Stimulated activated CD4-positive, alpha-beta T cell treated with anti-CD3 and anti-CD28 coated beads, Interleukin-12 subunit alpha, Interleukin-12 subunit beta, amount 100 ng/mL, for 48 hours (primary cell): ENCODE measurements at regions not wholly inside any gene's neighbourhood (a gene's known extent, or its start where the extent isn't known, plus 50 kb on each side); places are given as distances from the start of the nearest gene placed in this dataset.
"Not testable (repeated sequence)": the region's sequence is repeated elsewhere in the genome, so short reads cannot be mapped to it uniquely, and the experiment has no call there.

Experiments
- DNase-seq, 3 donors: peaks; one replicate each; pipeline ENCODE4 v3.0.0-alpha.2; 2020; ENCODE audit warnings: low read depth in 2 of 3, low spot score in 1 of 3

GRCh38 chr12:9340422-9341259, 132.4 kb upstream of the PZP start:
- no peak for DNase-seq

- DNase-seq: no peak
These were observed 129.5 kb upstream of the PZP start for GRCh38 chr12:9337656-9338055.

GRCh38 chr12:9336375-9337011, 128.3 kb upstream of the PZP start:
- not testable (repeated sequence) for DNase-seq

GRCh38 chr12:9335867-9336266, 127.7 kb upstream of the PZP start:
- no peak for DNase-seq

GRCh38 chr12:9334964-9335363, 126.8 kb upstream of the PZP start:
- no peak for DNase-seq

DNA sequence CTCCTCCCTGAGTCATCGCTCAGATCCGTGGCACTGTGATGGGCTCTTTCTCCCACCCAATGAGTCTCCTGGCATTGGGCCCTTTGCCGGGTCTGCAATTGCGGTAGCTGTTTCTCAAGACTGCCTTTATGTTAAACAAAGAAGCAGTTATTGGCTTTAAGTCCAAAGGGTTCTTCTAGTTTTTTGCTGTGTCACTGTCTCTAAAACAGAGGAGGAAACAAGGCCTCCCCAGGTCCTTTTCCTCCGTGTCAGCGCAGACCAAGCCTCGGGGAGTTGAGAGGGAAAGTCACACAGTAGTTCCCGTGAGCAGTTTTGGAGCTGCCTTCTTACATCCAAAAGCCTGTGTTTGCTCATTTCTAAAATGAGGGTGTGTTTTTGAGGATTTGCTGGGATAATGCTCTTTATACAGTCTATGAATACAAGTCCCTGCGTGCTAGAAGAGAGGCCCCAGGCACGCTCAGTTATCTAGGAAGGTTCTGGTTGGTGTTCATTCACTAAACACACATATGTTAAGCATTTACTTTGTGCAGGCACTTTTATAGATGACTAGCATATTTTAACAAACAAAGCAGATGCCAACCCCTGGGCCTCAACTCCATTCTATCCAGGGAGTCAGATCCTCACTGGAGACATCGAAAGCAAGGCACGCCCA, 126.0 kb upstream of the PZP start:
- no peak for DNase-seq

DNA sequence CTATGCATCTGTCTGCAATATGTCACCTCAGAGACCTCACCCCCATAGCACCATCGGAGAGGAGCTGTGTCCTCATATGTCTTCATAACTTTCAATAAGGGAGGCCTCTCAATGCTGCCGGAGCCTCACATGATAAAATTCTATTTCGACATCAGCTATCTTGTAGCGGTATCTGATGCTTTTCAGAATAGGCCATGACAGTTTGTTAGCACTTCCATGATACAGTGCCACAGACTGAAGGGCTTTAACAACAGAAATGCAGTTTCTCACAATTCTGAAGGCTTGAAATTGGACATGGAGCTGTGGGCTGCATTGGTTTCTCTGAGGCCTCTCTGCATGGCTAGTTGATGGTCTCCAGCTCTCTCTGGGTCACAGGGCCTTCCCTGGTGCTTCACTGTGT, 125.0 kb upstream of the PZP start:
- DNase-seq: no peak

GRCh38 chr12:9332564-9332963, 124.4 kb upstream of the PZP start:
- DNase-seq: no peak

DNA sequence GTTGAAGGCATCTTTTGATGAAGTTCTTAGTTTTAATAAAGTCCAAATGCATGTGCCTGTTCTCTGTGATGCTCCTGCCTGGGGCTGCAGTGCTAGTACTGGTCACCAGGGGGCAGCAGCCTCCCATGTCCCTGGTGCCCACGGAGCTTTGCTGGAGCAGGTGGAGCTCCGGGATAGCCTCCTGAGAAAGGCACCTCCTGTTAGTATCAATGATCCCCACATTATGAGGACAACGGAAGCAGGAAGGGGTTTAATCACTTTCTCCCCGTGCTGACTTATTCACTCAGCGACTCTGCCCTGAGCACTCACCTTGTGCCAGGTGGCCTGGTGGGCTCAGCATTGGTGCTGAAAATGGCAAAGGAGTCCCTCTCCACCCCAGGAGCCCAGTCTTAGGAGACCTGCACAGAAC, 123.0 kb upstream of the PZP start:
- DNase-seq: peak; percentile 53 to 74 (median 65)

DNA sequence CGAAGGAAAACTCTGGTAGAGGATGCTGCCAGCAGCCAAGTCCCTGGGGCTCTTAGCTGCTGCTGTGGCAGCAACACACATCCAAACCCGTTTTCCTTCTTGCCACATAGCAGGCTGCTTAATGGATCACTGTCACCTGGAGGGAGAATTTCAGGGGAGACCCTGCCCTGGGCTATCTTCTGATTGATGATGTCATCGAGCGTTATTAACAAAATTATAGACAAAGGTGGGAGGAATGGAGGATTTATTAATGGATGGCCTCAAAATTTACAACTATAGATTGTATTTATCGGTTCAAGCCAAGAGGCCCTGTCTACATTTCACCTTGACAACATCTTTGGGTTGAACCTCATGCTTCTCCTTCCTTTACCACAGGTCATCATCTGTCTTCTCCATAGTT, 120.8 kb upstream of the PZP start:
- no peak for DNase-seq

- no peak for DNase-seq
These were observed 119.9 kb upstream of the PZP start for GRCh38 chr12:9328065-9328464.

DNA sequence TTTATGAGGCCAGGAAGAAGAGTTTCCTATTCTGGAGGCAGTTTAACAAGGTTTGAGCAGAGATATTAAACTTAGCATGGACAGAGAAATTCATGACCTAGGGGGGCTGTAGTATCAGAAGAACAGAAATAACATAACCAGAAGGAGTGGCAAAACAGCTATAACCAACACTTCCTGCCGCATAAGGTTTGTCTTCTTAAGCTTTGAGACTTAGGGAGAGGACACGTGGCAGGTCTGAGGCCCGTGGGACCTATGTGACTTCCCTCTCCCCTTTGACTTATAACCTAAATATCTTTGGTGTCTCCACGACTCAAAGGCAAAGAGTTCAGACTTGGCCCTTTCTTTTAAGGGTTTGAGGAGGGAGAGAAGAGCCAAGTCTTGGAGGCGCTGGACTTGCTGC, 119.1 kb upstream of the PZP start:
- no peak for DNase-seq

GRCh38 chr12:9326849-9327248, 118.7 kb upstream of the PZP start:
- DNase-seq: not testable (repeated sequence)

GRCh38 chr12:9326085-9326484, 117.9 kb upstream of the PZP start:
- no peak for DNase-seq

DNA sequence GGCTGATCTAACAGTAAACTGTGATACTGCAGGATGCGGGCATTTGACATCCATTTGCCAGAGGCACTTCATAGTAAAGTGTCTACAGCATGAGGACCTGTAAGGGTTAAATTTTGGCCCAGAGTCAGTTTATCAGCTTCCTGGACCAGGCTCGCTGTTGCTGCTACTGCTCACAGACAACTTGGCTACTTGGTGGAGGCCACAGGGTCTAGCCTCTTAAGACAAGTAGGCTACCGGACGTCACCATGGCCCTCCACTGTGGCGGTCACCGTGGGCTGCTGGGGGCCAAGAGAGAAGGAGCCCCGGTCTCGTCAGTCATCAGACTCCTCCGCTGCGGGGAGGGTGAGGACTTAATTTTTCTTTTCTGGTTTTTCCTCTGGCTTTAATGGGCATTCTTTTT, 117.3 kb upstream of the PZP start:
- no peak for DNase-seq

GRCh38 chr12:9324782-9325181, 116.6 kb upstream of the PZP start:
- DNase-seq: no peak

- DNase-seq: no peak
These were observed 115.0 kb upstream of the PZP start for GRCh38 chr12:9323144-9323681.

DNA sequence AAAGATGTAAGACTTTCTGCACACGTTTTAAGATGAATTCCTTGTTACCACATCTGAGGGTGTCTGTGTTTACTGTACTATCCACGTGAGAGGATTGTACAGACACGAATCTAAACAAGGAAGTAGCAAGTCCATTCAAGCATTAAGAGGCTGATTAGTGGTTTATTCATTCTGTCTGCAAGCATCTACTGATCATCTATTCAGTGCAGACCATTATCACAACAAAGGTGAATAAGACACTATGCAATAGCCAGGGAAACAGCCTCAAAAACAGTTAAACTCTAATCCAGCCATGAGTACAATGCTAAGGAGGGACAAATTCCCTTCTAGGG, 111.6 kb upstream of the PZP start:
- no peak for DNase-seq

GRCh38 chr12:9319044-9319841, 111.0 kb upstream of the PZP start:
- no peak for DNase-seq

GRCh38 chr12:9313479-9313878, 105.3 kb upstream of the PZP start:
- not testable (repeated sequence) for DNase-seq
